Epithelial cell of proximal tubule (primary cell): ENCODE measurements at regions not wholly inside any gene's neighbourhood (a gene's known extent, or its start where the extent isn't known, plus 50 kb on each side); places are given as distances from the start of the nearest gene placed in this dataset.

ENCODE experiments used
- DNase-seq: peaks from one replicate; pipeline ENCODE4 v3.0.0-alpha.2; 2011; ENCODE audit warnings: low read depth
- H3K4me3 ChIP-seq: 2 replicates; pipeline ENCODE4 v1.5.1; 2011; ENCODE audit warnings: low read depth, mild to moderate bottlenecking, low read length
- CTCF ChIP-seq: conservative IDR thresholded peaks from 2 replicates; pipeline ENCODE4 v1.5.1; 2012; ENCODE audit warnings: low read depth, mild to moderate bottlenecking, low read length

- no peak for TF ChIP-seq CTCF
- no peak for DNase-seq
- no peak overlapping the region for H3K4me3 ChIP-seq
Measured at GRCh38 chr6:122042960-122043735, 356.3 kb upstream of the HSF2 start.

- no peak for TF ChIP-seq CTCF
- H3K4me3 ChIP-seq, result no peak overlapping the region
- no peak for DNase-seq
Measured at GRCh38 chr6:122048570-122048969, 350.9 kb upstream of the HSF2 start.

- H3K4me3 ChIP-seq, result no peak overlapping the region
- no peak for DNase-seq
- TF ChIP-seq CTCF, result no peak
Measured at GRCh38 chr6:122049341-122049740, 350.1 kb upstream of the HSF2 start.

GRCh38 chr6:122050242-122050755 lies 349.2 kb upstream of the HSF2 start:
- TF ChIP-seq CTCF, result no peak
- no peak for DNase-seq
- H3K4me3 ChIP-seq, result no peak overlapping the region

GRCh38 chr6:122052346-122052900 lies 347.0 kb upstream of the HSF2 start:
- H3K4me3 ChIP-seq, result no peak overlapping the region
- no peak for DNase-seq
- no peak for TF ChIP-seq CTCF

GRCh38 chr6:122059918-122060317 lies 339.5 kb upstream of the HSF2 start:
- H3K4me3 ChIP-seq, result no peak overlapping the region
- TF ChIP-seq CTCF, result no peak
- DNase-seq, result no peak

GRCh38 chr6:122061855-122062254 lies 337.6 kb upstream of the HSF2 start:
- TF ChIP-seq CTCF, result no peak
- no peak overlapping the region for H3K4me3 ChIP-seq
- no peak for DNase-seq
